HL-60 (cell line): ENCODE measurements at regions not wholly inside any gene's neighbourhood (a gene's known extent, or its start where the extent isn't known, plus 50 kb on each side); places are given as distances from the start of the nearest gene placed in this dataset.

Experiments used
- CTCF ChIP-seq: IDR thresholded peaks from one replicate; pipeline ENCODE4 v1.5.1; 2011; ENCODE audit warnings: low read length, control low read depth, inconsistent platforms; ENCODE audit not compliant: insufficient read depth
- GABPA ChIP-seq: IDR thresholded peaks from 2 replicates; pipeline ENCODE4 v1.6.1; 2012; ENCODE audit warnings: low read depth
- POLR2AphosphoS5 ChIP-seq: IDR thresholded peaks from 2 replicates; pipeline ENCODE4 v1.6.1; 2012; ENCODE audit warnings: low read depth
- REST ChIP-seq: IDR thresholded peaks from 2 replicates; pipeline ENCODE4 v1.6.1; 2012; ENCODE audit warnings: low read depth; ENCODE audit not compliant: insufficient replicate concordance

- no peak for TF ChIP-seq CTCF
- TF ChIP-seq POLR2AphosphoS5, result no peak
- TF ChIP-seq GABPA, result no peak
- no peak for TF ChIP-seq REST
Measured at GRCh38 chr2:117396161-117396560, 418.3 kb upstream of the DDX18 start.
